NCI-H510A treated with DMSO at 0.1 percent for 48 hours (cell line): ENCODE measurements at regions not wholly inside any gene's neighbourhood (a gene's known extent, or its start where the extent isn't known, plus 50 kb on each side); places are given as distances from the start of the nearest gene placed in this dataset.
"Not testable (repeated sequence)": the region's sequence is repeated elsewhere in the genome, so short reads cannot be mapped to it uniquely, and the experiment has no call there.

Source experiments
- DNase-seq: peaks from one replicate; lab custom pipeline; 2025; lab: John Stamatoyannopoulos, UW

- no peak for DNase-seq
Observed at GRCh38 chr15:24150542-24150941, 463.4 kb upstream of the NDN start.

- not testable (repeated sequence) for DNase-seq
Observed at GRCh38 chr15:24158306-24158705, 471.2 kb upstream of the NDN start.

- not testable (repeated sequence) for DNase-seq
Observed at GRCh38 chr15:24165512-24165911, 478.4 kb upstream of the NDN start.

- not testable (repeated sequence) for DNase-seq
Observed at GRCh38 chr15:24202297-24202696, 473.3 kb upstream of the NPAP1 start.

- DNase-seq, result not testable (repeated sequence)
Observed at GRCh38 chr15:24211742-24212476, 463.7 kb upstream of the NPAP1 start.

- no peak for DNase-seq
Observed at GRCh38 chr15:24223739-24224138, 451.8 kb upstream of the NPAP1 start.

- no peak for DNase-seq
Observed at GRCh38 chr15:24224161-24224560, 451.4 kb upstream of the NPAP1 start.

- DNase-seq, result not testable (repeated sequence)
Observed at GRCh38 chr15:24228922-24229321, 446.7 kb upstream of the NPAP1 start.

GRCh38 chr15:24233134-24233533 lies 442.4 kb upstream of the NPAP1 start:
- DNase-seq, result not testable (repeated sequence)

- not testable (repeated sequence) for DNase-seq
Observed at GRCh38 chr15:24240580-24240979, 435.0 kb upstream of the NPAP1 start.

- DNase-seq, result not testable (repeated sequence)
Observed at GRCh38 chr15:24259106-24259505, 416.5 kb upstream of the NPAP1 start.

GRCh38 chr15:24260407-24260806 lies 415.2 kb upstream of the NPAP1 start:
- DNase-seq, result not testable (repeated sequence)

GRCh38 chr15:24260854-24261253 lies 414.7 kb upstream of the NPAP1 start:
- not testable (repeated sequence) for DNase-seq

GRCh38 chr15:24268536-24269165 lies 406.9 kb upstream of the NPAP1 start:
- DNase-seq, result not testable (repeated sequence)

GRCh38 chr15:24269166-24269571 lies 406.4 kb upstream of the NPAP1 start:
- no peak for DNase-seq

GRCh38 chr15:24269923-24270322 lies 405.7 kb upstream of the NPAP1 start:
- no peak for DNase-seq

- not testable (repeated sequence) for DNase-seq
Observed at GRCh38 chr15:24271496-24272244, 403.9 kb upstream of the NPAP1 start.

GRCh38 chr15:24292837-24293236 lies 382.7 kb upstream of the NPAP1 start:
- no peak for DNase-seq

GRCh38 chr15:24300804-24301368 lies 374.7 kb upstream of the NPAP1 start:
- DNase-seq, result not testable (repeated sequence)

- DNase-seq, result not testable (repeated sequence)
Observed at GRCh38 chr15:24301999-24302398, 373.6 kb upstream of the NPAP1 start.

GRCh38 chr15:24304747-24305146 lies 370.8 kb upstream of the NPAP1 start:
- DNase-seq, result not testable (repeated sequence)

- not testable (repeated sequence) for DNase-seq
Observed at GRCh38 chr15:24305643-24306042, 369.9 kb upstream of the NPAP1 start.
